Activated naive CD4-positive, alpha-beta T cell treated with anti-CD3 and anti-CD28 coated beads for 36 hours (primary cell): ENCODE measurements at regions not wholly inside any gene's neighbourhood (a gene's known extent, or its start where the extent isn't known, plus 50 kb on each side); places are given as distances from the start of the nearest gene placed in this dataset.
"Not testable (repeated sequence)": the region's sequence is repeated elsewhere in the genome, so short reads cannot be mapped to it uniquely, and the experiment has no call there.

Experiments used
- CTCF ChIA-PET: fragments of 350-600 bp; sonication (Branson Sonifier 250); formaldehyde crosslinking; loops from one replicate; lab custom pipeline; 2021; ENCODE audit warnings: antibody characterized with exemption; lab: Charles Lee
- DNase-seq: peaks from one replicate; pipeline ENCODE4 v3.0.0-alpha.2; 2020
- H3K27ac Mint-ChIP-seq: one replicate; pipeline ENCODE4 v1.8.0; 2021; ENCODE audit warnings: mild to moderate bottlenecking, mixed read lengths
- H3K27me3 Mint-ChIP-seq: one replicate; pipeline ENCODE4 v1.8.0; 2021; ENCODE audit warnings: low read depth, mixed read lengths
- H3K36me3 Mint-ChIP-seq: one replicate; pipeline ENCODE4 v1.8.0; 2021; ENCODE audit warnings: low read depth, mixed read lengths
- H3K4me1 Mint-ChIP-seq: one replicate; pipeline ENCODE4 v1.8.0; 2021; ENCODE audit warnings: low read depth, mixed read lengths
- H3K4me3 Mint-ChIP-seq: one replicate; pipeline ENCODE4 v1.8.0; 2021; ENCODE audit warnings: mild to moderate bottlenecking, moderate library complexity, mixed read lengths
- H3K9me3 Mint-ChIP-seq: one replicate; pipeline ENCODE4 v1.8.0; 2021; ENCODE audit warnings: mixed read lengths
- intact Hi-C: fragments of 100-400 bp; cut with micrococcal nuclease; formaldehyde crosslinking; loops from one replicate; pipeline ENCODE4 v1.15.1; 2023

DNA sequence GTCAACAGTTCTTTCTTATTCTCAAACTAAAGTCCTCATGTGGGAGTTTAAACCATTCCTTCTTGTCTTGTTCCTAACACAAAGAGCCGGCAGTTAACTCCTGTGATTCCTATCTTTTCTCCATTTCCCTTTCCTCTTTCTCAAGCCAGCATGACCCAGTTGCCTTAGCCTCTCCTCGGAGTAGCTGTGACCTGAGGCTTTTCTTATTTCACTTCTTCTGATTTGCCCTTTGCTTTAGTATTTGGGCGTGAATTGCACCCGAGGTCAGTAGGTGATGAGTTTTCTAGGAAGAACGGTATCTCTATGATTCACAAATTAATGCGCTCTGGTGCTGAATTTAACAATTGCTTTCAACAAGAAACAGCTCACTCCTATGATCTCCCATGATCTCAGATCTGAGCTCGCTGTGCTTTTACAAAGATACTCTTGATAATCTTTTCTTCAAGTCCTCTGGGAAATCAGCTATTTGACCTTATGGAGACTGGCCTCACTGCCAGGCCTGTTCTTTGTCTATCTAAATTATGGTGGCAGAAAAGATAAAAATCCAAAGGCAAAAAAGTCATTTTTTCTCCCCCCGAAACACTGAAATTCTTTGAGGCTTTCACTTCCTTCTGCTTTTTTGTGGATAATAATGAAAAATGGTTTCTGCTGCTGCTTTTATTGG, 184.6 kb downstream of the JCAD start:
- no peaks in the 10 kb centered on the region for H3K4me1 Mint-ChIP-seq
- no peaks in the 10 kb centered on the region for H3K36me3 Mint-ChIP-seq
- H3K9me3 Mint-ChIP-seq, result no peaks in the 10 kb centered on the region
- no peak overlapping the region for H3K27ac Mint-ChIP-seq
- CTCF ChIA-PET, result no interaction called here
- H3K27me3 Mint-ChIP-seq, result peaks cover 12% of the 10 kb centered on the region
- DNase-seq, result no peak
- no peak overlapping the region for H3K4me3 Mint-ChIP-seq
- intact Hi-C loops, result no loop called here

DNA sequence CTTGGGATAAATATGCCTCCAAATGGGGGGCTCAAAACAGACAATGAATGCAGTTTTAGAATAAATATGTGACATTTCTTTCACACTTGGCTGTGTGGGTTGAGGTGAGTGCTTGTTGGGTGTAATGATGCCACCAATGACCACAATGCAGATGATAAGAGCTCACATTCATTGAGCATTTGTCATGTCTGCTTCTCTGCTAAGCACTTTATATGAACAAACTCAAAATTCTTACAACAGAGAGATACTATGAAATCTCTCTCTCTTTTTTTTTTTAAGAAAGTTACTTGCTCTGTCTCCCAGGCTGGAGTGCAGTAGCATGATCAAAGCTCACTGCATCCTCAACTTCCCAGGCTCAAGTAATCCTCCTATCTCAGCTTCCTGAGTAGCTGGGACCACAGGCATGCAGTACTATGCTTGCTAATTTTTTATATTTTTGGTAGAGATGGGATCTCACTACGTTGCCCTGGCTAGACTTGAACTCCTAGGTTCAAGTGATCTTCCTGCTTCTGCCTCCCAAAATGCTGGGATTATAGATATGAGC, 185.4 kb downstream of the JCAD start:
- Mint-ChIP-seq H3K27me3 (peaks cover 11% of the 10 kb centered on the region), H3K27ac (no peak overlapping the region), H3K9me3 (no peaks in the 10 kb centered on the region), H3K4me1 (no peaks in the 10 kb centered on the region), H3K4me3 (no peak overlapping the region), H3K36me3 (no peaks in the 10 kb centered on the region)
- DNase-seq, result no peak
- intact Hi-C loops, result no loop called here
- CTCF ChIA-PET, result no interaction called here

DNA sequence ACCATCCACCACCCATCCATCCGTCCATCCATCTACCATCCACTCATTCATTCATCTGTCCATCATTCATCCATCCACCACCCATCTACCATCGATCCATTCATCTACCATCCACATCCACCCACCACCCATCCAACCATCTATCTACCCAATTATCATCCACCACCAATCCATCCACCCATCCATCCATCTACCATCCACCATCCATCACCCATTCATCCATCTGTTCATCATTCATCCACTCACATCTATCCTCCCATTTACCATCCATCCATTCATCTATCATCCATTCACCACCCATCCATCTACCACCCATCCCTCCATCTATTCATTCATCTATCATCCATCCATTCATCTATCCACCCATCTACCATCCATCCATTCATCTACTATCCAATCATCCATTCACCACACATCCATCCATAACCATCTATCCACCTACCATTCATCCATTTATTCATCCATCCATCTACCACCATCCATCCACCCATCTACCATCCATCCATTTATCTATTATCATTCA, 188.8 kb downstream of the JCAD start:
- Mint-ChIP-seq H3K27me3 (no peaks in the 10 kb centered on the region), H3K27ac (no peak overlapping the region), H3K4me1 (no peaks in the 10 kb centered on the region), H3K9me3 (no peaks in the 10 kb centered on the region), H3K36me3 (no peaks in the 10 kb centered on the region), H3K4me3 (no peak overlapping the region)
- CTCF ChIA-PET, result no interaction called here
- no peak for DNase-seq
- intact Hi-C loops, result no loop called here

DNA sequence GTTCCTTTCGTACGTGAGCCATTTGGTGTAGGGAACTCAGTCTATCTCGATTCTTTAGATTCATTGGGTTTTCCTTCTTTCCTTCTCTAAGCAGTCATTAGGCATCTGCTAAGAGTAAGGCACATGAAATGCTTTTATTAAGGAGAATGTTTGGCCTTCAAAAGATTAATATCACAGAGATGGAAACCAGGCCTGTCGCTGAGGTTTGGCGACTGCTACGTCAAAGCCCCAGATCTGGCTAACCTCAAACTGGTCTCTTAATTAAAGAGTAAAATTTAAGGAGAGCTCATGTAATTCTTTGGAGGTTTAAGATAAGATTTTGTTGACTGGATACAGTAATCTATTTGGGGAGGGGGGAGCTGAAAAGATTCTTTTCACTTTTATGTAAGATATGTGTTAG, 189.8 kb downstream of the JCAD start:
- no peak overlapping the region for H3K4me3 Mint-ChIP-seq
- no peaks in the 10 kb centered on the region for H3K36me3 Mint-ChIP-seq
- H3K9me3 Mint-ChIP-seq, result no peaks in the 10 kb centered on the region
- no peaks in the 10 kb centered on the region for H3K4me1 Mint-ChIP-seq
- CTCF ChIA-PET, result no interaction called here
- H3K27me3 Mint-ChIP-seq, result no peaks in the 10 kb centered on the region
- intact Hi-C loops, result no loop called here
- no peak for DNase-seq
- H3K27ac Mint-ChIP-seq, result no peak overlapping the region

DNA sequence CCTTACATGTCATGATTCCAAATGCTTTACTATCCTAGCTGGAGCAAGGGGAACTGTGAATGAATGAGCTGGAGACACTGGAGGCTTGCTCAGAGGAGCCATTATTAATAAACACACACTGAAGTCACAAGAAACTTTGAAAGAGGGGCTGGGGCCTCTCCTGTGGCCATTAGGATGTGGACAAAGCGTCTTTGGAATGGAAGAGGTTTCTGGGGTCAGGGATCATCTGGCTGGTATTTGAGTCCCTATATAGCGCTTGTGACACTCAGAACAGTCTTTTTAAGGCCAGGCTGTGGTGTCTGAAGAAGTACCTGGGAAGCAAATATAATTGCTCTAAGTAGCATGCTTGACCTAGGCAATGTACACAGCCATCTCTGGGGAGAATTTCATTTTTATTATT, 193.0 kb downstream of the JCAD start:
- H3K36me3 Mint-ChIP-seq, result no peaks in the 10 kb centered on the region
- H3K27me3 Mint-ChIP-seq, result no peaks in the 10 kb centered on the region
- H3K4me3 Mint-ChIP-seq, result no peak overlapping the region
- H3K4me1 Mint-ChIP-seq, result no peaks in the 10 kb centered on the region
- DNase-seq, result no peak
- no peak overlapping the region for H3K27ac Mint-ChIP-seq
- intact Hi-C loops, result no loop called here
- no peaks in the 10 kb centered on the region for H3K9me3 Mint-ChIP-seq
- CTCF ChIA-PET, result no interaction called here

DNA sequence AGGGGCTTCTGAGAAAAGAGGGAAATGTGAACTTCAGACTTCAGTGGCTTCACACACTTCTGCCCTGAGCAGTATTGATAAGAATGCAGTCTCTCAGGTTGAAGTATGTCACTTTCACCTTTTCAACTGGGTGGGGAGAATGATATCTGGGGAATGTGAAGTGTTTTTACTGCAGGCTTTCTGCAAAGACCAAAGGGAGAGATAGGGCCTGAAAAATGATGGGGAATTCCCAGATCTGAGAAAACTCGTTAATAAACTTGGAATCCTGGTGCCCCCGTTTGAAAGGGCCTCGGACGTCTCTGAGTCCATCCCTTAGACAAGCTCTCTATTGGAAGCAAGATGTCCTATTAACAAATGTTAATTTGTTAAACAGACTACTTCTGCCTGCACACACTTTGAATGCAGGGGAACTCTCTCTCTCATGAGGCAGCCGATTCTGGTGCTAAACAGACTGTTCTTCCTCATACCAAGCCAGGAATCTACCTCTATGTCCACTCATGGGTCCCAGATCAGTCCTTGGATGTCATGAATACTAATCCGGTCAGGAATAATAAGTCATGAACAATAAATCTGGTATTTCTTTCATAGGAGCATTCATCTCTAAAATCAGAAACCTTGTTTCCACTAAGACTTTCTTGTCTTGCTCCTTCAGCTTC, 193.6 kb downstream of the JCAD start:
- no peak overlapping the region for H3K27ac Mint-ChIP-seq
- no peaks in the 10 kb centered on the region for H3K9me3 Mint-ChIP-seq
- no peaks in the 10 kb centered on the region for H3K4me1 Mint-ChIP-seq
- CTCF ChIA-PET, result interaction anchor here (0.6 kb wide), 1 partner anchor 291 kb away, joined by 3 read pairs; no protein-coding TSS in a partner anchor
- H3K27me3 Mint-ChIP-seq, result no peaks in the 10 kb centered on the region
- intact Hi-C loops, result no loop called here
- H3K4me3 Mint-ChIP-seq, result no peak overlapping the region
- DNase-seq, result no peak
- no peaks in the 10 kb centered on the region for H3K36me3 Mint-ChIP-seq

DNA sequence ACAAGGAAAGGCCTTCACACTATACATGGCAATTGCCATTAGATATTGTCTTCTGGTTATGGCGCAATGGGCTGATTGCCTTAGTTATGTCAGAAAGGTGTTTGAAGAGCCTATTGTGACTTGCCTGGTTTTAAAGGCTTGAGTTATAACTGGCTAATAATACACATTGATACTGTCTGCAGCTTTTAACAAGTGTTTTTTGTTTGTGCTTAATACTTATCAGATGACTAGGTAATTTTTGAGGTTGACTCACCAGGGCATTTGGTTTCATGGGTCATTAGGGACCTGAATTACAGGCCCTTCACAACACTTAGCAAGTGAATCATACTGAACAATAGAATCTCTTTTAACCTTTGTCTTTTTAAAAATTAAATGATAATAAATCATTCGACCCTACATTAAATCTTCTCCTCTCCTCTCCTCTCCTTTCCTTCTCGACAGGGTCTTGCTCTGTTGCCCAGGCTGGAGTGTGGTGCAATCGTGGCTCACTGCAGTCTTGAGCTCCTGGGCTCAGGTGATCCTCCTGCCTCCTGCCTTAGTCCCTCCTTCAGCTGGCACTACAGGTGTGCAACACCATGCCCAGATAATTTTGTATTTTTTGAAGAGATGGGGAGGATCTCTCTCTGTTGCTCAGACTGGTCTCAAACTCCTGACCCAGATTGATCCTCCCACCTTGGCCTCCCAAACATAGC, 196.3 kb downstream of the JCAD start:
- no peak for DNase-seq
- H3K4me3 Mint-ChIP-seq, result no peak overlapping the region
- intact Hi-C loops, result no loop called here
- no peaks in the 10 kb centered on the region for H3K9me3 Mint-ChIP-seq
- H3K4me1 Mint-ChIP-seq, result no peaks in the 10 kb centered on the region
- peaks cover 6% of the 10 kb centered on the region for H3K27me3 Mint-ChIP-seq
- CTCF ChIA-PET, result no interaction called here
- H3K27ac Mint-ChIP-seq, result no peak overlapping the region
- no peaks in the 10 kb centered on the region for H3K36me3 Mint-ChIP-seq

DNA sequence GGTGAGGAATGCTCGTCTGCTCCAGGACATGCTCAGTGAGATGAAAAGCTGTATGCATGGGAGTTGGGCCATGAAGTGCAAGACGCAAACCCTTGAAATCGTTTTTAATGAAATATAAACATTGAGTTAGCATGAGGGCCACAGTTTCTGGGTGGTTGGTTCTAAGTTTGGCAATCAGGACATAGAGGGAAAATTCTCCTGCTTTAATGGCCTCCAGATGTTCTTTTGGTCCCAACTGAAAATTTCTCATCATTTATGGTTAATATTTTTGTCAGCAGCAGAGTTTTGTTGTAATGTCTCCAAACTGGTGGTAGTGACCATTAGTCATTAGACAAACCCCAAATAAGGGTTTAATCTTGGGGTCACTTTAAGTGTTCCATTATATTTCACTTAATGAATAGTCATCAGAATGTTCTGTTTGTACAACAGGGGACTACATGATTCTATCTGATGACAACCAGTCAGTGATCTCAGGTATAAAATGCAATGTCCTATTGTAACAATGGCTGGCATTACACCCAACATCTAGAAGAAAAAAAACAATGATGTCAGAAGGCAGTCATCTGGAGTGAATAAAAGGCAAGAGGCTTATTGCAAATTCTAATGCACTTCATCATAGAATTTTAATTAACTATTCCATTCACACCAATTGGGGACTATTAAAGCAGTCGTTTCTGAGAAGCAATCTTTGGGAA, 197.4 kb downstream of the JCAD start:
- Mint-ChIP-seq H3K4me1 (no peaks in the 10 kb centered on the region), H3K36me3 (no peaks in the 10 kb centered on the region), H3K9me3 (no peaks in the 10 kb centered on the region), H3K27ac (no peak overlapping the region), H3K4me3 (no peak overlapping the region), H3K27me3 (peaks cover 6% of the 10 kb centered on the region)
- intact Hi-C loops, result no loop called here
- CTCF ChIA-PET, result no interaction called here
- no peak for DNase-seq

DNA sequence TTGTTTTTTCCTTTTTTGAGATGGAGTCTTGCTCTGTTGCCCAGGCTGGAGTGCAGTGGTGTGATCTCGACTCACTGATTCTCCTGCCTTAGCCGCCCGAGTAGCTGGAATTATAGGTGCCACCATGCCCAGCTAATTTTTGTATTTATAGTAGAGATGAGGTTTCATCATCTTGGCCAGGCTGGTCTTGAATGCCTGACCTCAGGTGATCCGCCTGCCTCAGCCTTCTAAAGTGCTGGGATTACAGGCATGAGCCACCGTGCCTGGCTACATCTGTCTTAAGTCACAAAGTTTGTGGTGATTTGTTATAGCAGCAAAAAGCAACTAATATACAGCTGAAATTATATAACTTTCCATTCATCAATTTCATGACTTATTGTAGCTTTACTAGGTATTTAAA, 198.2 kb downstream of the JCAD start:
- CTCF ChIA-PET, H3K27me3 Mint-ChIP-seq: not testable (repeated sequence)

DNA sequence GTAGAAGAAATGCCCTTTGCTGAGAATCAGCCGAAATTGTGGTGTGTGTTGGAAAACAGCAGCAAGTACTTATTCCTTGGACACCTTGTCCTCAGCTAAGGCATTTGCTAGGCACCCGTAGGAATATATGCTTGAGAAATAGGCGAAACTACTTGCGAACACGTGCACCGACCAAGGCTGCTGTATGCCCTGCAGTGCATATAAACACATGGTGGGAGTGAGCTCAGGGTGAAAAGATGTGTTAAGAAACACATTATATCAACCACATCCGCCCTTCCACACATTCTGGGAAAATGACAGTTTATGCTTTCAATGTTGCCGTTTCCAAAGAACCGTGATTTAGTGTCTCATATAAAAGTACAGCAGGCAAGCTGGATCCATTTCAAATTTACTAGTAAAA, 199.2 kb downstream of the JCAD start:
- H3K27ac Mint-ChIP-seq, result no peak overlapping the region
- no peaks in the 10 kb centered on the region for H3K9me3 Mint-ChIP-seq
- H3K27me3 Mint-ChIP-seq, result peaks cover 6% of the 10 kb centered on the region
- DNase-seq, result no peak
- no peak overlapping the region for H3K4me3 Mint-ChIP-seq
- CTCF ChIA-PET, result no interaction called here
- no peaks in the 10 kb centered on the region for H3K36me3 Mint-ChIP-seq
- H3K4me1 Mint-ChIP-seq, result no peaks in the 10 kb centered on the region
- intact Hi-C loops, result no loop called here

More for the DNA sequence above, 198.2 kb downstream of the JCAD start:
- DNase-seq, H3K27ac Mint-ChIP-seq, H3K9me3 Mint-ChIP-seq, H3K4me3 Mint-ChIP-seq, H3K4me1 Mint-ChIP-seq, H3K36me3 Mint-ChIP-seq, intact Hi-C loops: not testable (repeated sequence)

DNA sequence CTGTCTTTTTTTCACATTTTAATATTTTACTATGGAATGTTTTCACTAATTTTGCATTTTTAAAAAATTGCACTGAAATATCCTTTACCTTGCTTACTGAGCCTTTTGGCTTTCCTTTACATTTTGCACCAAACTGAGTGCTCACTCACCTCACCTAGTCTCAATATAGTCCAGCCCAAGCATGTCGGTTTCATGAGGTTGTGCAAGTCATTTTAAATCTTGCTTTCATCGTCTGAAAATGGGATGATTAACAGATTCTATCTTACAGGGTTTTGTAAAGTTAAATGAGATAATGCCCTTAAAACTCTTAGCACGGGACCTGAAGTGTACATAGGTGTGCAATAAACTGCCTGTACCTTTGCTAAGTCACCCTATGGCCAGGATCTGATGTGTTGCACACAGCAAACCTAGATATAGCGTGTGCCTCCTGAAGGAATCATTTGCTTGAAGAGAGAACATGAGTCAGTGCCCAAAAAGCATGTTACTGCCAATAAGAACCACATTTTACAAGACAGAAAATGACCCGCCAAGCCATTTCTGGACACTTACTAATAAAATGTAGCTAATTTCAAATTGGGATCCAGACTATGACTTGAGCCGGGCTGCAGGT, 199.8 kb downstream of the JCAD start:
- no peak for DNase-seq
- H3K27ac Mint-ChIP-seq, result no peak overlapping the region
- H3K27me3 Mint-ChIP-seq, result peaks cover 6% of the 10 kb centered on the region
- CTCF ChIA-PET, result no interaction called here
- H3K36me3 Mint-ChIP-seq, result no peaks in the 10 kb centered on the region
- H3K4me1 Mint-ChIP-seq, result no peaks in the 10 kb centered on the region
- H3K9me3 Mint-ChIP-seq, result no peaks in the 10 kb centered on the region
- intact Hi-C loops, result no loop called here
- H3K4me3 Mint-ChIP-seq, result no peak overlapping the region
